GM21528 (cell line): ENCODE measurements at regions not wholly inside any gene's neighbourhood (a gene's known extent, or its start where the extent isn't known, plus 50 kb on each side); places are given as distances from the start of the nearest gene placed in this dataset.
"Not testable (repeated sequence)": the region's sequence is repeated elsewhere in the genome, so short reads cannot be mapped to it uniquely, and the experiment has no call there.

Experiments
- ATAC-seq: cut with Tn5 transposase; IDR thresholded peaks from one replicate; pipeline ENCODE4 v1.9.1; 2021; ENCODE audit warnings: mild to moderate bottlenecking, moderate library complexity; ENCODE audit not compliant: unreplicated experiment, low FRiP score

- ATAC-seq = not testable (repeated sequence)
Observed at GRCh38 chr6:26951211-26951610, 291.7 kb upstream of the ZNF322 start.

- not testable (repeated sequence) for ATAC-seq
Observed at GRCh38 chr6:26956078-26956600, 291.4 kb upstream of the PRSS16 start.

- ATAC-seq = not testable (repeated sequence)
Observed at GRCh38 chr6:26956601-26957184, 290.8 kb upstream of the PRSS16 start.

GRCh38 chr6:26957399-26958127 is 289.9 kb upstream of the PRSS16 start:
- not testable (repeated sequence) for ATAC-seq

- not testable (repeated sequence) for ATAC-seq
Observed at GRCh38 chr6:26961236-26961635, 286.3 kb upstream of the PRSS16 start.

GRCh38 chr6:27002447-27002846 is 245.1 kb upstream of the PRSS16 start:
- no peak for ATAC-seq

- no peak for ATAC-seq
Observed at GRCh38 chr6:27007020-27007419, 240.5 kb upstream of the PRSS16 start.

GRCh38 chr6:27008613-27009012 is 238.9 kb upstream of the PRSS16 start:
- not testable (repeated sequence) for ATAC-seq

GRCh38 chr6:27014053-27014452 is 233.4 kb upstream of the PRSS16 start:
- ATAC-seq = not testable (repeated sequence)

- ATAC-seq = no peak
Observed at GRCh38 chr6:27016689-27017088, 230.8 kb upstream of the PRSS16 start.

- ATAC-seq = not testable (repeated sequence)
Observed at GRCh38 chr6:27018401-27018800, 229.1 kb upstream of the PRSS16 start.

GRCh38 chr6:27019651-27020552 is 227.6 kb upstream of the PRSS16 start:
- peak; percentile 79 for ATAC-seq

- ATAC-seq = no peak
Observed at GRCh38 chr6:27020553-27020880, 227.0 kb upstream of the PRSS16 start.

GRCh38 chr6:27023664-27024063 is 223.8 kb upstream of the PRSS16 start:
- ATAC-seq = no peak

GRCh38 chr6:27025351-27025750 is 222.2 kb upstream of the PRSS16 start:
- ATAC-seq = no peak

- no peak for ATAC-seq
Observed at GRCh38 chr6:27026361-27026760, 221.1 kb upstream of the PRSS16 start.

GRCh38 chr6:27031302-27031701 is 216.2 kb upstream of the PRSS16 start:
- no peak for ATAC-seq

- no peak for ATAC-seq
Observed at GRCh38 chr6:27038498-27038897, 209.0 kb upstream of the PRSS16 start.

GRCh38 chr6:27040244-27041042 is 207.1 kb upstream of the PRSS16 start:
- no peak for ATAC-seq

- ATAC-seq = no peak
Observed at GRCh38 chr6:27043244-27043643, 204.3 kb upstream of the PRSS16 start.
